Pons (tissue), 1 donor: ENCODE measurements at regions not wholly inside any gene's neighbourhood (a gene's known extent, or its start where the extent isn't known, plus 50 kb on each side); places are given as distances from the start of the nearest gene placed in this dataset.

Source experiments
- DNase-seq: peaks from one replicate; pipeline ENCODE4 v3.0.0-alpha.2; 2016; ENCODE audit warnings: low spot score

DNA sequence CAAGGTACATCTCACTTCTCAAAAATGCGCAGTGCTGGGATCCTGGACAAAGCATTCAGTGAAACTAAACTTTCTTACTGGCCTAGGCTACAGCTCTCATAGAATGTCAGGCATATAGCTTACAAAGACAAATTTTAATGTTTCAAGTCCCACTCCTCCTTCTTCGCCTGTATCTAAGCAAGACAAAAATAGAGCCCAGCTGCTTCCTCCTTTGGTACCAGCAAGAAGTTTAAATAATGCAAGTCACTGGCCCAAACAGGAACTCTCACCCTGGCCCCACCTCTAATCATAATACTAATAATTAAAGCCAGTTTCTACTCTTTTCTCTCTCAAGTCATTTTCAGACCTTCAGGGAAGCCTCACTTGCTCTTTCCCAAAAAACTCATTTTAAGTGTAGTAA lies 1267.9 kb downstream of the MRPL39 start:
- DNase-seq: no peak

GRCh38 chr21:24336491-24336890 lies 1270.8 kb downstream of the MRPL39 start:
- no peak for DNase-seq

DNA sequence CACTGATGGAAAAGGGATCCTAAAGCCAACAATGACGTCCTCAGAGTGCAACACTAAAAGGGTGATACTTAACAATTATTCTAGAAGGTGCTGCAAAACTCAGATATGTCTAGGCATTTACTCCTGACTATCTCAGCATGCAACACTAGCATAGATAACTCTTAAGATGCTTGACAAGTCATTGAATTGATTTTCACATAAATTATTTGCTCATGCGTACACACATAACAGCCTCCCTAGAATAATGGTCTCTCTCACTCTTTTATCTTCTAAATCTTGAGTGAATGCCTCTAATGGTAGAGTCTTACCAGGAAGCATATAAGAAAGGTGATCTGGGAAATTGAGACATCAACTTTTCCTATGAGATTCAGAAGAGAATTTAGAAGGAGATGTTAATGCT lies 1283.7 kb downstream of the MRPL39 start:
- no peak for DNase-seq

- DNase-seq: no peak
These were observed 1290.9 kb downstream of the MRPL39 start for GRCh38 chr21:24316277-24316922.

DNA sequence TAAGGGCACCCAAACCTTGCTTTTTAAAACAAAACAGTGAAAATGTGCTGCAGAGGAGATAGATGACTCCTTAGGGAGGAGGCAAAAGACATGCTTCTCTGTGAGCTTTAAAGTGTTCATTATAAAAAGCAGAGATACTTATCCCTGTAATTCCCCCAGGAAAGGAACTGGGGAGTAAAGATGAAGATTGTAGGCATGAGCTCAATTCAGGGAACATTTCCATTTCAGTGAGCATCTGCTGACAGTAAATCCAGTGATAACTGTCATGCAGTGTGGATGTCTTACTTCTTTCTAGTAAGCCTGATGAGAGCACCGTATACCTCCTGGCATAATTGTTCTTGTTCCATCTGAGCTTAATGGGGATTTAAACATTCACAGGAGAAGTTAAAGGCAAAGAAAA lies 1296.5 kb downstream of the MRPL39 start:
- DNase-seq: no peak

DNA sequence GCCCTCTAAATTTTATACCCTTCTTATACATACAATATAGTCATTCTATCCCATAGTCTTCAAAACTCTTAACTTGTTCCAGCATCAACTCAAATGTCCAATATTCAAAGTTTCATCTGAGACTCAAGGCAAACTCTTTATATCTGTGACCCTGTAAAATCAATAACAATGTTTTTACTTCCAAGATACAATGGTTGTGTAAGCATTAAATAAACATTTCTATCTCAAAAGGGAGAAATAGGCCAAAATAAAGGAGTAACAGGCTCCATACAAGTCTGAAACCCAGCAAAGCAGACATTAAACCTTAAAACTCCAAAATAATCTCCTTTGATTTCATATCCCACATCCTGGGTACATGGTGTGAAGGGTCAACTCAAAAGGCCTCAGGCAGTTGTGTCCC lies 1299.1 kb downstream of the MRPL39 start:
- DNase-seq: no peak

GRCh38 chr21:24302400-24302799 lies 1304.9 kb downstream of the MRPL39 start:
- DNase-seq: no peak

- DNase-seq: no peak
These were observed 1309.2 kb downstream of the MRPL39 start for GRCh38 chr21:24298040-24298439.

DNA sequence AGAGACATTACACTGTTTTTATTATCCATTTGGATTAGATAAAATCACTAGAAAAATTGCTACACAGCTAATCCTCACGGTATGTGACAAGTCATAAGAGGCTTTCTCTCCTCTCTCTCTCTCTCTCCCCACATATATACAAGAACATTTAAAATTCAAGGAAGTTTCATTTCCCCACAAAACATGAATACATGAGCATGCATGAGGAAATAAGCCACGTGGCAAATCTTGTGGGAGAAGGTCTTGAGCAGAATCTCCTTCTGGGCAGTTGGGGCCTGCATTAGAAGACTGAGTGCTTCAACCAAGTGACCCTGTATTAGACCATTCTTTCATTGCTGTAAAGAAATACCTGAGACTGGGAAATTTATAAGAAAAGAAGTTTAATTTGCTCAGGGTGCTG lies 1313.1 kb downstream of the MRPL39 start:
- DNase-seq: no peak

DNA sequence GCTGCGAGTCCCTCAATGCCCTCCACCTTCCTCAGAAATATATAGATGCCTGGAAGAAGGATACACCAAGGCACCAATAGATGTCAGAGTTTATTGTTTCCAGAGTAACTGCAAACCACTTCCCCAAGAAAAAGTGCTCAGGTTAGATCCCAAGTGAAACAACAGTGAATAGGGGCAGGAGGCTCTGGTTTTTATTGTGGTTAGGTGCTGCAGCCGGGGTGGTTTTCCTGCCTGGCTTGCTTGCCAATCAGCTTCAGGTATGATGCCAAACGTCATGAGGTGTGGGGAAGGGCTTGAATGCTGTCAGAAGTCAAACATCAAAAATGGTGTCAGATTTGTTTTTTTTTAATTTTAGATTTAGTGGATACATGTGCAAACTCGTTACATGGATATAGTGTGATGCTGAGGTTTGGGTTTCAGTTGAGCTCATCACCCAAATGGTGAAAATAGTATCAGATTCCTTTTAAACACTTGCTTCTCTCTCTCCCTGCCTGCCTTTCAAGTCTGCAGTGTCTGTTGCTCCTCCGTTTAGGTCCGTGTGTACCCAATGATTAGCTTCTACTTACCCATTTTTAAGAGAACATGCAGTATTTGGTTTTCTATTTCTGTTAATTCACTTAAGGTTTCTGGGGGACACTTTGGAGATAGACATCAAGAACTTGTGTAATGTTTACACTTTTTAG lies 1317.0 kb downstream of the MRPL39 start:
- no peak for DNase-seq

GRCh38 chr21:24289539-24289938 lies 1317.7 kb downstream of the MRPL39 start:
- DNase-seq: no peak

GRCh38 chr21:24280596-24280995 lies 1326.7 kb downstream of the MRPL39 start:
- DNase-seq: no peak

GRCh38 chr21:24278711-24279110 lies 1328.6 kb downstream of the MRPL39 start:
- no peak for DNase-seq

- no peak for DNase-seq
These were observed 1331.1 kb downstream of the MRPL39 start for GRCh38 chr21:24276204-24276603.

GRCh38 chr21:24275616-24276015 lies 1331.7 kb downstream of the MRPL39 start:
- DNase-seq: no peak

DNA sequence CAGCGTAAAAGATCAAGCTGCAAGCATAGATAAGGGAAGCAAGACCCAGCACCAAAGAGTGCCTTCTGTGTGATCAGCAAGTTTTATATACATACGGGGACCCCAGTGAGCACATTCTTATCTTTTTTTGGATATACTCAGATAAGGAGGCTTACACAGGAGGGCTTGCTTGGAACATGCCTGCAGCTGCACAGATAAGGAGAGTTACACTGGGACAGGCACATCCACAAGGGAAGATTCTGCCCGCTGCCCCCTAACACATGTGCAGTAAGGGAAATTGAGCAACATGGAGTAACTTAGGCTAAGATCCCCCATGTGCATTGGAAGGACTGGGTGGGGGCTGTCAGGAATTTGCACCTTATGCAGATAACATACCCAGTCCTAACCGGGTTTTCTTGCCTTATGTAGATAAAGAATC lies 1334.8 kb downstream of the MRPL39 start:
- no peak for DNase-seq

DNA sequence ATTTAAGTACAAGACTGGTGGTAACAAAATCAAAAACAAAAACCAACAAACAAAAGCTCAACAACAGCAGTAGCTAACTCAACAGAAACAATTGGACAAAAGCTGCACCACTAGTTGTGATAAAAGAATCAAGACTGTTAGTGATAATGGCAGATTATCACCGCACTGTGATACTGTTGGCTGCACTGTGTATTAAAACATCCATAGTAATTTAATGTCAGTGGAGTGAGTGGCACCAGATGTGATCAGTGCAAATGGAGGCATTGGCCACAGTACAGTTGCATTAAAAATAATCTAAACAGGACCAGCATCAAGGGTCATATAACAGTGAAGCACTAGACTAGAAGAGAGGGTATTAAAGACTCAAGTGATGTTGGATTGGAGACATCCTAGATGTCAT lies 1341.3 kb downstream of the MRPL39 start:
- no peak for DNase-seq

DNA sequence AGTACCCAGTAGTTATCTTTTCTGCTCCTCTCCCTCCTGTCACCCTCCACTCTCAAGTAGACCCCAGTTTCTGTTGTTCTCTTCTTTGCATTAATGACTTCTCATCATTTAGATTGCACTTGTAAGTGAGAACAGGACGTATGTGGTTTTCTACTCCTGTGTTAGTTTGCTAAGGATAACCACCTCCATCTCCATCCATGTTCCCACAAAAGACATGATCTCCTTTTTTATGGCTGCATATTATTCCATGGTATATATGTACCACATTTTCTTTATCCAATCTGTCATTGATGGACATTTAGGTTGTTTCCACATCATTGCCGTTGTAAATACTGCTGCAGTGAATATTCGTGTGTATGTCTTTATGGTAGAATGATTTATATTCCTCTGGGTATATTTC lies 1346.5 kb downstream of the MRPL39 start:
- DNase-seq: no peak

- no peak for DNase-seq
These were observed 1348.0 kb downstream of the MRPL39 start for GRCh38 chr21:24259241-24259640.

- DNase-seq: no peak
These were observed 1351.7 kb downstream of the MRPL39 start for GRCh38 chr21:24255591-24255990.

GRCh38 chr21:24225431-24225830 lies 1381.8 kb downstream of the MRPL39 start:
- no peak for DNase-seq

- no peak for DNase-seq
These were observed 1382.9 kb downstream of the MRPL39 start for GRCh38 chr21:24224422-24224821.

GRCh38 chr21:24223624-24224023 lies 1383.7 kb downstream of the MRPL39 start:
- no peak for DNase-seq

DNA sequence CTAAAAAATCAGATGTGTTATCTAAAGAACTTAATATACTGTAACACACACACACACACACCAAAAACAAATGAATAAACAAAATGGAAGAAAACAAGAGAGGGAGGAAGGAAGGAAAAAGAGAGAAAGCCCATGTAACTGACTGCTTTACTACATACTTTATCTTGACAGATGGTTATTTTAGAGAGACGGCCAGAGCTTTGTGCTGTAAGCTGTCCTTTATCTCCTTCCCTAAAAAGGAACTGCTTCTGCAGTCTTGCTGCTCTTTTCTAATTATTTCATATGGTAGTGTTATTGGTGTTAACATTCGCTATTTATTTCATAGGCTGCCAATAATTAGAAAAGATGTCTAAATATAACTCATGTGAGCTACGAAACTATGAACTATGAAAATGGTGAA lies 1384.6 kb downstream of the MRPL39 start:
- DNase-seq: no peak
